ENCODE measurements at regions not wholly inside any gene's neighbourhood (a gene's known extent, or its start where the extent isn't known, plus 50 kb on each side); places are given as distances from the start of the nearest gene placed in this dataset.
"Not testable (repeated sequence)": the region's sequence is repeated elsewhere in the genome, so short reads cannot be mapped to it uniquely, and the experiment has no call there.

DNA sequence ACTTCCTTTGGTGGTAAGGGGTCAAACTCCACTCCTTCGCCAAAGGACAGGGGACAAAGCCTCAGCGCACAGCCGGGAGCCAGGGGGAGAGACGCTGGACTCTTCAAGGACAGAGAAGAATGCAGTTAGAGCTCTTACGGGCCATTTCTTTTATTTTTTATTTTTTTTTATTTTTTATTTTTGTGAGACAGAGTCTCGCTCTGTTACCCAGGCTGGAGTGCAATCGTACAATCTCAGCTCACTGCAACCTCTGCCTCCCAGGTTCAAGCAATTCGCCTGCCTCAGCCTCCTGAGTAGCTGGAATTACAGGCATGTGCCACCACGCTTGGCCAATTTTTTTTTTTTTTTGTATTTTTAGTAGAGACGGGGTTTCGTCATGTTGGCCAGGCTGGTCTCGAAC is 93.2 kb upstream of the RPH3AL start, which contains the start of gene RFLNB:
RFLNB (minus strand) TSS at position 101 of the 400 bp plus-strand sequence.
- H3K27ac ChIP-seq: not testable (repeated sequence)

DNA sequence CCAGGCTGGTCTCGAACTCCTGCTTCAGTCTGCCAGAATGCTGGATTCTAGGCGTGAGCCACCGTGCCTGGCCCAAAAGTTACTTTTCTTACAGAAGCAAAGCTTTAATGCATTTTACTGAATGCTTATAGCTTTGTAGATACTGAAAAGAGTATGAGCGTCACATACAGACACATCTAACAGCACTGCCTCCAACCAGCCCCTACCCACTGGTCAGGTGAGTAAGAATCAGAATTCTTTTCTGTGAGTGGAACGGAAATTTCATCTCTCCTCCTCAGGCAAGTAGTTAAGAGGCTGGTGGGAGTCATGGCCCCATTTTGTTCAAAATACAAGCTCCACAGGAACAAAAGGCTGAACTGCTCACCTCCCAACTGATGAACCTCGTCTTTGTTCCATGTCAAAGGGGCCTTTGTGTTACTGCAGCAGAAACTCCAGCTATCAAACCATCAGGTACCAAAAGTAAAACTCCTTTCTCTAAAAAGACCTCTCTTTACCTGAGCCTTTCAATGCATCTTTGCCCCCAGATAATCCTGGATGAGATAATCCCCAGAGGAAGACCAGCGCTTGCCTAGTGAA is 92.4 kb upstream of the RPH3AL start:
- Histone ChIP-seq H3K79me2 (ENCODE audit: insufficient read depth, low read depth) (no peaks in the 10 kb centered on the region), H3K4me3 (IDR thresholded peaks at IDR 0.05; ENCODE audit: insufficient read depth, low read depth, low read length) (no peak overlapping the region), H3K9ac (no peak overlapping the region), H4K20me1 (ENCODE audit: insufficient read depth) (no peaks in the 10 kb centered on the region), H3K27ac (no peak overlapping the region), H3K4me2 (no peak overlapping the region), H2AFZ (ENCODE audit: low read depth) (no peak overlapping the region), H3K4me1 (ENCODE audit: low read depth, poor library complexity, severe bottlenecking) (no peaks in the 10 kb centered on the region), H3K27me3 (ENCODE audit: insufficient read depth, low read depth) (no peaks in the 10 kb centered on the region), H3K36me3 (ENCODE audit: insufficient read depth) (no peaks in the 10 kb centered on the region)
- TF ChIP-seq, protein P1, sequence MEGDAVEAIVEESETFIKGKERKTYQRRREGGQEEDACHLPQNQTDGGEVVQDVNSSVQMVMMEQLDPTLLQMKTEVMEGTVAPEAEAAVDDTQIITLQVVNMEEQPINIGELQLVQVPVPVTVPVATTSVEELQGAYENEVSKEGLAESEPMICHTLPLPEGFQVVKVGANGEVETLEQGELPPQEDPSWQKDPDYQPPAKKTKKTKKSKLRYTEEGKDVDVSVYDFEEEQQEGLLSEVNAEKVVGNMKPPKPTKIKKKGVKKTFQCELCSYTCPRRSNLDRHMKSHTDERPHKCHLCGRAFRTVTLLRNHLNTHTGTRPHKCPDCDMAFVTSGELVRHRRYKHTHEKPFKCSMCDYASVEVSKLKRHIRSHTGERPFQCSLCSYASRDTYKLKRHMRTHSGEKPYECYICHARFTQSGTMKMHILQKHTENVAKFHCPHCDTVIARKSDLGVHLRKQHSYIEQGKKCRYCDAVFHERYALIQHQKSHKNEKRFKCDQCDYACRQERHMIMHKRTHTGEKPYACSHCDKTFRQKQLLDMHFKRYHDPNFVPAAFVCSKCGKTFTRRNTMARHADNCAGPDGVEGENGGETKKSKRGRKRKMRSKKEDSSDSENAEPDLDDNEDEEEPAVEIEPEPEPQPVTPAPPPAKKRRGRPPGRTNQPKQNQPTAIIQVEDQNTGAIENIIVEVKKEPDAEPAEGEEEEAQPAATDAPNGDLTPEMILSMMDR (conservative IDR thresholded peaks at IDR 0.05; ENCODE audit: low read depth, low read length): no peak

More for the DNA sequence above, 93.2 kb upstream of the RPH3AL start, which contains the start of gene RFLNB:
- H3K27me3 ChIP-seq (ENCODE audit: insufficient read depth, low read depth); H3K4me3 ChIP-seq (IDR thresholded peaks at IDR 0.05; ENCODE audit: insufficient read depth, low read depth, low read length); H3K36me3 ChIP-seq (ENCODE audit: insufficient read depth); H3K4me2 ChIP-seq; H4K20me1 ChIP-seq (ENCODE audit: insufficient read depth); H2AFZ ChIP-seq (ENCODE audit: low read depth); H3K9ac ChIP-seq; H3K79me2 ChIP-seq (ENCODE audit: insufficient read depth, low read depth); H3K4me1 ChIP-seq (ENCODE audit: low read depth, poor library complexity, severe bottlenecking): not testable (repeated sequence)

DNA sequence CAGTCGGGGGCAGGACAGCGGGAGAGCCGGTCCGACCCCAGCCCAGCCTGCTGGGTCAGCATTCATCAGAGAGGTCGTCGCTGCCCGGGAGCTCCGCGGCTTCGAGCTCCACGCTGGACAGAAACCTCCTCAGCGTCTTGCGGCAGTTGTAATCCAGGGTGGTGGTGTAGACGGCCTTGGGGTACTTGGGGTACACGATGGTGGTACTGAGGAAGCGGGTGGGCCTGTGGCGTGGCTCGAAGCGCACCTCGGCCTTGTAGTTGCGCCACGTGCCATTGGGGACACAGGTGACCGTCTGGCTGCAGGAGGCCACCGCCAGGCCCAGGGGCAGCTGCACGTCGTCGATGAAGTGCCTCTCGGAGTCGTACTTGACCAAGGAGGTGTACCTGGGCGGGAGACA is 90.5 kb upstream of the RPH3AL start:
- Histone ChIP-seq H2AFZ (ENCODE audit: low read depth) (no peak overlapping the region), H3K4me1 (ENCODE audit: low read depth, poor library complexity, severe bottlenecking) (no peaks in the 10 kb centered on the region), H3K27me3 (ENCODE audit: insufficient read depth, low read depth) (no peaks in the 10 kb centered on the region), H3K79me2 (ENCODE audit: insufficient read depth, low read depth) (no peaks in the 10 kb centered on the region), H3K4me3 (IDR thresholded peaks at IDR 0.05; ENCODE audit: insufficient read depth, low read depth, low read length) (no peak overlapping the region), H3K36me3 (ENCODE audit: insufficient read depth) (no peaks in the 10 kb centered on the region), H3K4me2 (no peak overlapping the region), H4K20me1 (ENCODE audit: insufficient read depth) (no peaks in the 10 kb centered on the region), H3K27ac (no peak overlapping the region), H3K9ac (no peak overlapping the region)
- TF ChIP-seq, protein P1 (conservative IDR thresholded peaks at IDR 0.05; ENCODE audit: low read depth, low read length): no peak

DNA sequence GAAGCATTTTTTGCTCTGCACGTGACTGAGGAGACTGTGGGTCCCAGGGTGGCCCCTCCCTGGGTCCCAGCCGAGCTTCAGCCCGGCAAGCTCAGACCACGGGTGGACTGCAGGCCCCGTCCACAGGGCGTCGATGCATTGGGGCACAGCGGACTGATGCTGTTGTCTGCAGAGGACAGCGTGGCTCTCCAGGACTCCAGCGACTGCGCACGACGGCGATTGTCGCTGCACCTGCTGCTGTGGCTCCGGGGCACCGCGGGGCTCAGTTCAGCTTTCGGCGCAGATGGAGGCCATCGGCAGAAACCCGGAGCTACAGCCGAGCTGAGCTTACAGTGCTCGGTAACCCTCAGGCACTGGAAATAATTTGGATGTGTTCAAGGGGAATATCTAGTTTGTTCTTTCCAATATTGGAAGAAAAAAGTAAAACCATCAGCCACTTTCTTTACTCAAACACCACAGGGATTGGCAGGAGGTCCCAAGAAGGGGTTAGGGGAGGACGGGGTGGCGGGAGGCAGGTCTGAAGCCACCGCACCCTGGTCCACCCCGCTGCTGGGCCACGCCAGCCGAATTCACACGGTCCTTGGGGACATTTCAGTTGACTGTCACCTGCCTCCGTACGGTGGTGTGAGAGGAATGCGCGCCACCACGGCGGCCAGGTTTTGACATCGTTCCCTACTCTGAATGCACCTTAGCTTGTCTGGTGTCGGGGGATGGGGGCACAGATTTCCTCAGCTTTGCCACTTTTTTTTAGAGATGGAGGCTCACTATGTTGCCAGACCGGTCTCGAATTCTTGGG is 88.7 kb upstream of the RPH3AL start:
- Histone ChIP-seq H3K27ac (no peak overlapping the region), H3K4me2 (no peak overlapping the region), H3K36me3 (ENCODE audit: insufficient read depth) (no peaks in the 10 kb centered on the region), H3K4me1 (ENCODE audit: low read depth, poor library complexity, severe bottlenecking) (no peaks in the 10 kb centered on the region), H3K27me3 (ENCODE audit: insufficient read depth, low read depth) (no peaks in the 10 kb centered on the region), H3K9ac (no peak overlapping the region), H3K4me3 (IDR thresholded peaks at IDR 0.05; ENCODE audit: insufficient read depth, low read depth, low read length) (no peak overlapping the region), H2AFZ (ENCODE audit: low read depth) (no peak overlapping the region), H3K79me2 (ENCODE audit: insufficient read depth, low read depth) (no peaks in the 10 kb centered on the region), H4K20me1 (ENCODE audit: insufficient read depth) (no peaks in the 10 kb centered on the region)
- TF ChIP-seq, protein P1 (conservative IDR thresholded peaks at IDR 0.05; ENCODE audit: low read depth, low read length): no peak

DNA sequence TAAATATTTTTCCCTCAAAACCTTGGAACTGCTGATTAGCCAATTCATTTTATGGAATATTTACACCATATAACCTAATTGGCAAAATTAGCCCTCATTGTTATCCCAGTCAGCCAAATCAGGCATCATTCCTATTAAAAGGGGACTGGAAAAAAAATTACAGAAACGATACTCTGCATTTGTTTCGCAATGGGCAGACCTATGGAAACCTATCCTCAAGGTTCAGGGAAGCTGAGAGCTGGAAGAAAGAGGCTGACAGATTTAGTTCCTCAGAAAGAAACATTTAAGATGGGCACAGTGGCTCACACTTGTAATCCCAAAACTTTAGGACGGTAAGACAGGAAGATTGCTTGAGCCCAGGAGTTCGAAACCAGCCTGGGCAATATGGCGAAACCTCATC is 85.6 kb upstream of the RPH3AL start:
- no peak overlapping the region for H3K9ac ChIP-seq
- H3K4me2 ChIP-seq: no peak overlapping the region
- H3K4me1 ChIP-seq (ENCODE audit: low read depth, poor library complexity, severe bottlenecking): no peaks in the 10 kb centered on the region
- no peaks in the 10 kb centered on the region for H3K36me3 ChIP-seq (ENCODE audit: insufficient read depth)
- H3K79me2 ChIP-seq (ENCODE audit: insufficient read depth, low read depth): no peaks in the 10 kb centered on the region
- TF ChIP-seq, protein P1 (conservative IDR thresholded peaks at IDR 0.05; ENCODE audit: low read depth, low read length): no peak
- no peaks in the 10 kb centered on the region for H3K27me3 ChIP-seq (ENCODE audit: insufficient read depth, low read depth)
- no peak overlapping the region for H3K4me3 ChIP-seq (IDR thresholded peaks at IDR 0.05; ENCODE audit: insufficient read depth, low read depth, low read length)
- no peak overlapping the region for H3K27ac ChIP-seq
- H2AFZ ChIP-seq (ENCODE audit: low read depth): no peak overlapping the region
- H4K20me1 ChIP-seq (ENCODE audit: insufficient read depth): no peaks in the 10 kb centered on the region

Data from KMS-11 (cell line).